GM12878 (cell line): ENCODE measurements at regions not wholly inside any gene's neighbourhood (a gene's known extent, or its start where the extent isn't known, plus 50 kb on each side); places are given as distances from the start of the nearest gene placed in this dataset.

ENCODE experiments used
- ATAC-seq: fragments of 200-7000 bp; cut with Tn5 transposase; 3 replicates; pipeline ENCODE4 v1.9.1; 2020; ENCODE audit warnings: mild to moderate bottlenecking, moderate library complexity
- BruUV-seq: library from RNA; stranded (reverse); fragments of 400-500 nt; replicated peaks from 2 replicates; lab custom pipeline; 2021; lab: Mats Ljungman, UMichigan
- CTCF ChIA-PET: fragments of 300-600 bp; sonication (Branson Sonifier 250); formaldehyde crosslinking; extraction: SDS; loops from one replicate; lab custom pipeline; 2021; ENCODE audit warnings: inconsistent platforms; lab: Yijun Ruan, JAX
- POLR2A ChIA-PET: fragments of 350-600 bp; formaldehyde crosslinking; extraction: SDS; loops from one replicate; lab custom pipeline; 2021; ENCODE audit warnings: inconsistent platforms; lab: Charles Lee
- RAD21 ChIA-PET: fragments of 300-600 bp; sonication (Branson Sonifier 250); formaldehyde crosslinking; loops from one replicate; lab custom pipeline; 2023; ENCODE audit warnings: antibody characterized with exemption; ENCODE audit not compliant: unreplicated experiment; lab: Charles Lee
- SMC1A ChIA-PET: fragments of 300-600 bp; sonication (Branson Sonifier 250); formaldehyde crosslinking; loops from one replicate; lab custom pipeline; 2023; ENCODE audit not compliant: unreplicated experiment, uncharacterized antibody; lab: Charles Lee
- DNase-seq: peaks from one replicate; pipeline ENCODE4 v3.0.0-alpha.2; 2011; ENCODE audit warnings: low read depth, low spot score
- FAIRE-seq: peaks from 3 replicates; lab custom pipeline; 2011; peaks lifted over from hg19 to GRCh38; lab: Jason Lieb, UNC
- H2AFZ ChIP-seq: 2 replicates; pipeline ENCODE4 v1.6.0; 2011; ENCODE audit warnings: low read depth, low read length, control low read depth; ENCODE audit not compliant: control insufficient read depth
- H3K27ac ChIP-seq: 2 replicates; pipeline ENCODE4 v1.5.1; 2011; ENCODE audit warnings: control low read depth; ENCODE audit not compliant: control insufficient read depth, insufficient read depth
- H3K27me3 ChIP-seq, 2 experiments: replicated peaks in 1 of 2; 2 replicates each; pipeline versions ENCODE4 v1.6.0 to v1.6.1; 2011; ENCODE audit warnings: low read length in 1 of 2; ENCODE audit not compliant: control insufficient read depth in 2 of 2, insufficient read depth in 2 of 2
- H3K36me3 ChIP-seq, 2 experiments: 2 replicates each; pipeline ENCODE4 v1.5.1; 2011; ENCODE audit warnings: low read length in 1 of 2; ENCODE audit not compliant: control insufficient read depth in 2 of 2, insufficient read depth in 2 of 2
- H3K4me1 ChIP-seq: 2 replicates; pipeline ENCODE4 v1.6.1; 2011; ENCODE audit warnings: mild to moderate bottlenecking, low read length, moderate library complexity, mixed read lengths; ENCODE audit not compliant: control insufficient read depth, insufficient read depth
- H3K4me2 ChIP-seq: 2 replicates; pipeline ENCODE4 v1.6.0; 2011; ENCODE audit warnings: control low read depth; ENCODE audit not compliant: control insufficient read depth, insufficient read depth
- H3K4me3 ChIP-seq: fragments of 200-600 bp; sonication (generic); 2 replicates; pipeline ENCODE4 v1.5.1; 2016
- H3K79me2 ChIP-seq: 2 replicates; pipeline ENCODE4 v1.6.0; 2011; ENCODE audit warnings: low read length; ENCODE audit not compliant: control insufficient read depth, insufficient read depth
- H3K9ac ChIP-seq: 2 replicates; pipeline ENCODE4 v1.8.0; 2011; ENCODE audit warnings: low read length, control low read depth, mixed read lengths; ENCODE audit not compliant: control insufficient read depth, insufficient read depth
- H3K9me3 ChIP-seq: replicated peaks from 3 replicates; pipeline ENCODE4 v1.5.1; 2011; ENCODE audit warnings: mild to moderate bottlenecking, low read length; ENCODE audit not compliant: control insufficient read depth, insufficient read depth
- H4K20me1 ChIP-seq: 2 replicates; pipeline ENCODE4 v1.6.0; 2011; ENCODE audit not compliant: control insufficient read depth, insufficient read depth
- CBX3 ChIP-seq: fragments of 200-600 bp; sonication (generic); IDR thresholded peaks from 2 replicates; pipeline ENCODE4 v1.6.1; 2016; ENCODE audit warnings: low read depth, borderline replicate concordance
- HDGF ChIP-seq: fragments of 450-650 bp; IDR thresholded peaks from 2 replicates; pipeline ENCODE4 v1.6.1; 2016; ENCODE audit warnings: antibody characterized with exemption
- IKZF2 ChIP-seq, 2 experiments: fragments of 450-650 bp; IDR thresholded peaks; 2 replicates each; pipeline ENCODE4 v1.6.1; 2017; ENCODE audit warnings: mild to moderate bottlenecking in 2 of 2, moderate library complexity in 2 of 2
- JUNB ChIP-seq: IDR thresholded peaks from 2 replicates; pipeline ENCODE4 v1.6.1; 2016; ENCODE audit warnings: antibody characterized with exemption, mild to moderate bottlenecking
- MYC ChIP-seq: IDR thresholded peaks from 2 replicates; pipeline ENCODE4 v1.6.1; 2011; ENCODE audit warnings: mild to moderate bottlenecking, low read length, moderate library complexity, inconsistent platforms; ENCODE audit not compliant: insufficient read depth, insufficient replicate concordance, insufficient read length, severe bottlenecking
- NR2F1 ChIP-seq: fragments of 450-650 bp; conservative IDR thresholded peaks from 2 replicates; pipeline ENCODE4 v1.6.1; 2017; ENCODE audit warnings: mild to moderate bottlenecking
- POU2F2 ChIP-seq: IDR thresholded peaks from 3 replicates; pipeline ENCODE4 v1.6.1; 2011; ENCODE audit warnings: low read depth, mild to moderate bottlenecking, low read length, borderline replicate concordance
- RBBP5 ChIP-seq: fragments of 200-600 bp; sonication (generic); conservative IDR thresholded peaks from 2 replicates; pipeline ENCODE4 v1.6.1; 2016
- TARDBP ChIP-seq: IDR thresholded peaks from 2 replicates; pipeline ENCODE4 v1.6.1; 2016; ENCODE audit warnings: borderline replicate concordance
- ZNF217 ChIP-seq: fragments of 450-650 bp; IDR thresholded peaks from 2 replicates; pipeline ENCODE4 v1.6.1; 2017; ENCODE audit warnings: antibody characterized with exemption, mild to moderate bottlenecking
- ZNF24 ChIP-seq: fragments of 450-650 bp; IDR thresholded peaks from 2 replicates; pipeline ENCODE4 v1.6.1; 2017; ENCODE audit warnings: antibody characterized with exemption, mild to moderate bottlenecking
- WGBS: methylation state at CpG from one replicate; pipeline ENCODE4 v1.1.6; 2016; ENCODE audit warnings: low lambda C conversion rate; ENCODE audit not compliant: insufficient replicate concordance, insufficient coverage; ENCODE audit errors: missing lambda C conversion rate; 5-methylcytosine and 5-hydroxymethylcytosine counted together
- in situ Hi-C: fragments of 300-500 bp; cut with MboI; formaldehyde crosslinking; loops from 9 replicates; pipeline ENCODE4 v1.14.3; 2018; ENCODE audit warnings: mixed read lengths
- intact Hi-C: fragments of 100-400 bp; cut with micrococcal nuclease; formaldehyde crosslinking; loops from one replicate; pipeline ENCODE4 v1.14.2; 2022; ENCODE audit not compliant: unreplicated experiment
- TF ChIP-seq, protein P1 (sequence below): fragments of 450-650 bp; IDR thresholded peaks from 2 replicates; pipeline ENCODE4 v1.6.1; 2017; ENCODE audit warnings: mild to moderate bottlenecking, moderate library complexity
- TF ChIP-seq, protein P2 (sequence below): fragments of 450-650 bp; IDR thresholded peaks from 2 replicates; pipeline ENCODE4 v1.6.1; 2017; ENCODE audit warnings: antibody characterized with exemption, mild to moderate bottlenecking, moderate library complexity

DNA sequence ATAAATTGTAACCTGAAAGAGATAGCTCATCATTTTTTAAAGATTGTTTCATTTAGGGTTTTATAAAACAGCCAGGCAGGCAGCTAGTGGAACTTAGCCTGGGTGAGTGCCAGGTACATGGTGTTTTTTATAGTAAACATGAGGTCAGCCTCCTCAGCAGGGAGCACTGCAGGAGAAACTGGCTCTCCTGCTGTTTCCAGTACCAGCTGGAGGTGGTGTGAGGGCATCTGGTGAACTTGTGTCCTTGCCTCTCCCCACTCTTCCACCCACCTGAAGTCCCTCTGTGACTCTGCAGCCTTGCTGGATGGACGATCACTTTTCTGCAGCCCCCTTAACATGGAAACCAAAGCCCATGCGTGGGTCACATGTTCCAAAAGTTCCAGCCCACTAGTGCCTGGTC is 128.4 kb downstream of the FAM174B start:
- H3K79me2 ChIP-seq, result no peaks in the 10 kb centered on the region
- intact Hi-C loops (no loop called here), in situ Hi-C loops (no loop called here)
- RAD21 ChIA-PET, result no interaction called here
- H3K36me3 ChIP-seq, result no peaks in the 10 kb centered on the region
- TF ChIP-seq, protein P1, sequence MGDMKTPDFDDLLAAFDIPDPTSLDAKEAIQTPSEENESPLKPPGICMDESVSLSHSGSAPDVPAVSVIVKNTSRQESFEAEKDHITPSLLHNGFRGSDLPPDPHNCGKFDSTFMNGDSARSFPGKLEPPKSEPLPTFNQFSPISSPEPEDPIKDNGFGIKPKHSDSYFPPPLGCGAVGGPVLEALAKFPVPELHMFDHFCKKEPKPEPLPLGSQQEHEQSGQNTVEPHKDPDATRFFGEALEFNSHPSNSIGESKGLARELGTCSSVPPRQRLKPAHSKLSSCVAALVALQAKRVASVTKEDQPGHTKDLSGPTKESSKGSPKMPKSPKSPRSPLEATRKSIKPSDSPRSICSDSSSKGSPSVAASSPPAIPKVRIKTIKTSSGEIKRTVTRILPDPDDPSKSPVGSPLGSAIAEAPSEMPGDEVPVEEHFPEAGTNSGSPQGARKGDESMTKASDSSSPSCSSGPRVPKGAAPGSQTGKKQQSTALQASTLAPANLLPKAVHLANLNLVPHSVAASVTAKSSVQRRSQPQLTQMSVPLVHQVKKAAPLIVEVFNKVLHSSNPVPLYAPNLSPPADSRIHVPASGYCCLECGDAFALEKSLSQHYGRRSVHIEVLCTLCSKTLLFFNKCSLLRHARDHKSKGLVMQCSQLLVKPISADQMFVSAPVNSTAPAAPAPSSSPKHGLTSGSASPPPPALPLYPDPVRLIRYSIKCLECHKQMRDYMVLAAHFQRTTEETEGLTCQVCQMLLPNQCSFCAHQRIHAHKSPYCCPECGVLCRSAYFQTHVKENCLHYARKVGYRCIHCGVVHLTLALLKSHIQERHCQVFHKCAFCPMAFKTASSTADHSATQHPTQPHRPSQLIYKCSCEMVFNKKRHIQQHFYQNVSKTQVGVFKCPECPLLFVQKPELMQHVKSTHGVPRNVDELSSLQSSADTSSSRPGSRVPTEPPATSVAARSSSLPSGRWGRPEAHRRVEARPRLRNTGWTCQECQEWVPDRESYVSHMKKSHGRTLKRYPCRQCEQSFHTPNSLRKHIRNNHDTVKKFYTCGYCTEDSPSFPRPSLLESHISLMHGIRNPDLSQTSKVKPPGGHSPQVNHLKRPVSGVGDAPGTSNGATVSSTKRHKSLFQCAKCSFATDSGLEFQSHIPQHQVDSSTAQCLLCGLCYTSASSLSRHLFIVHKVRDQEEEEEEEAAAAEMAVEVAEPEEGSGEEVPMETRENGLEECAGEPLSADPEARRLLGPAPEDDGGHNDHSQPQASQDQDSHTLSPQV, result no peak
- TF ChIP-seq HDGF, result no peak
- TF ChIP-seq RBBP5, result no peak
- TF ChIP-seq MYC, result no peak
- TF ChIP-seq ZNF217, result no peak
- no peak for TF ChIP-seq TARDBP
- TF ChIP-seq ZNF24, result no peak
- no peak for TF ChIP-seq NR2F1
- TF ChIP-seq, protein P2, sequence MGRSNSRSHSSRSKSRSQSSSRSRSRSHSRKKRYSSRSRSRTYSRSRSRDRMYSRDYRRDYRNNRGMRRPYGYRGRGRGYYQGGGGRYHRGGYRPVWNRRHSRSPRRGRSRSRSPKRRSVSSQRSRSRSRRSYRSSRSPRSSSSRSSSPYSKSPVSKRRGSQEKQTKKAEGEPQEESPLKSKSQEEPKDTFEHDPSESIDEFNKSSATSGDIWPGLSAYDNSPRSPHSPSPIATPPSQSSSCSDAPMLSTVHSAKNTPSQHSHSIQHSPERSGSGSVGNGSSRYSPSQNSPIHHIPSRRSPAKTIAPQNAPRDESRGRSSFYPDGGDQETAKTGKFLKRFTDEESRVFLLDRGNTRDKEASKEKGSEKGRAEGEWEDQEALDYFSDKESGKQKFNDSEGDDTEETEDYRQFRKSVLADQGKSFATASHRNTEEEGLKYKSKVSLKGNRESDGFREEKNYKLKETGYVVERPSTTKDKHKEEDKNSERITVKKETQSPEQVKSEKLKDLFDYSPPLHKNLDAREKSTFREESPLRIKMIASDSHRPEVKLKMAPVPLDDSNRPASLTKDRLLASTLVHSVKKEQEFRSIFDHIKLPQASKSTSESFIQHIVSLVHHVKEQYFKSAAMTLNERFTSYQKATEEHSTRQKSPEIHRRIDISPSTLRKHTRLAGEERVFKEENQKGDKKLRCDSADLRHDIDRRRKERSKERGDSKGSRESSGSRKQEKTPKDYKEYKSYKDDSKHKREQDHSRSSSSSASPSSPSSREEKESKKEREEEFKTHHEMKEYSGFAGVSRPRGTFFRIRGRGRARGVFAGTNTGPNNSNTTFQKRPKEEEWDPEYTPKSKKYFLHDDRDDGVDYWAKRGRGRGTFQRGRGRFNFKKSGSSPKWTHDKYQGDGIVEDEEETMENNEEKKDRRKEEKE, result no peak
- TF ChIP-seq POU2F2, result no peak
- TF ChIP-seq CBX3, result no peak
- TF ChIP-seq IKZF2 (IDR thresholded peaks at IDR 0.05), result no peak
- TF ChIP-seq JUNB, result no peak
- ATAC-seq (no peak), FAIRE-seq (no peak), DNase-seq (no peak)
- H3K4me1 ChIP-seq, result no peaks in the 10 kb centered on the region
- H4K20me1 ChIP-seq, result no peaks in the 10 kb centered on the region
- BruUV-seq, result no TSS peak
- SMC1A ChIA-PET, result no interaction called here
- POLR2A ChIA-PET, result no interaction called here
- 23% methylated on average over 2 of the region's 2 CpGs for WGBS
- CTCF ChIA-PET, result interaction anchor here (0.6 to 2.6 kb wide), 2 partner anchors 16 to 188 kb away, joined by 3 to 11 read pairs; no protein-coding TSS in a partner anchor
- no peaks in the 10 kb centered on the region; the same call in 2 of the 3 replicates for H3K9me3 ChIP-seq
- no peak overlapping the region for H3K4me2 ChIP-seq
- no peak overlapping the region for H2AFZ ChIP-seq
- no peak overlapping the region for H3K9ac ChIP-seq
- no peak overlapping the region for H3K4me3 ChIP-seq
- H3K27me3 ChIP-seq, result no peaks in the 10 kb centered on the region; a peak in 1 of 4 replicates
- no peak overlapping the region for H3K27ac ChIP-seq
